ENCODE measurements at regions not wholly inside any gene's neighbourhood (a gene's known extent, or its start where the extent isn't known, plus 50 kb on each side); places are given as distances from the start of the nearest gene placed in this dataset.

DNA sequence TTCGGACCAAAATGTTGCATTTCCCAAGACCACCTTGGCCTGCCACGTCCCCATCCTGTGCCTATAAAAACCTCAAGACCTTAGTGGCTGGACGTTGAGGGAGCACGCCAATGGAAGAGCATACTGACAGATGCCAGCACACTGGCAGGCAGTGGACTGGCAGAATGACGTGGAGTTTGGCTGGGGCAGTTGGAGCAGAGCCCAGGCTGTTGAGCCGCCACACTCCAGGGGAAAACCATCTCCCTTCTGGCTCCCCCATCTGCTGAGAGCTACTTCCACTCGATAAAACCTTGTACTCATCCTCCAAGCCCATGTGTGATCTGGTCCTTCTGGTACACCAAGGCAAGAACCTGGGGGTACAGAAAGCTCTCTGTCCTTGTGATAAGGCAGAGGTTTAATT is 494.1 kb downstream of the CDH11 start:
- CTCF ChIA-PET = no interaction called here
- DNase-seq = no peak
- intact Hi-C loops (cut with DNase I, micrococcal nuclease) = no loop called here
- H3K9me3 Mint-ChIP-seq (ENCODE audit: low read depth) = peaks cover 2% of the 10 kb centered on the region
- H3K4me3 Mint-ChIP-seq = no peak overlapping the region
- POLR2A ChIA-PET = no interaction called here
- H3K4me1 Mint-ChIP-seq = no peaks in the 10 kb centered on the region
- H3K27me3 Mint-ChIP-seq = no peaks in the 10 kb centered on the region
- H3K36me3 Mint-ChIP-seq (ENCODE audit: low read depth) = no peaks in the 10 kb centered on the region
- ATAC-seq = no peak
- H3K27ac Mint-ChIP-seq = no peak overlapping the region

- Mint-ChIP-seq H3K36me3 (ENCODE audit: low read depth) (no peaks in the 10 kb centered on the region), H3K27me3 (no peaks in the 10 kb centered on the region), H3K9me3 (ENCODE audit: low read depth) (peaks cover 5% of the 10 kb centered on the region), H3K4me3 (no peak overlapping the region), H3K4me1 (no peaks in the 10 kb centered on the region), H3K27ac (no peak overlapping the region)
- POLR2A ChIA-PET = no interaction called here
- intact Hi-C loops (cut with DNase I, micrococcal nuclease) = no loop called here
- DNase-seq = no peak
- no peak for ATAC-seq
- CTCF ChIA-PET = no interaction called here
Measured at GRCh38 chr16:64627288-64627687, 494.6 kb downstream of the CDH11 start.

DNA sequence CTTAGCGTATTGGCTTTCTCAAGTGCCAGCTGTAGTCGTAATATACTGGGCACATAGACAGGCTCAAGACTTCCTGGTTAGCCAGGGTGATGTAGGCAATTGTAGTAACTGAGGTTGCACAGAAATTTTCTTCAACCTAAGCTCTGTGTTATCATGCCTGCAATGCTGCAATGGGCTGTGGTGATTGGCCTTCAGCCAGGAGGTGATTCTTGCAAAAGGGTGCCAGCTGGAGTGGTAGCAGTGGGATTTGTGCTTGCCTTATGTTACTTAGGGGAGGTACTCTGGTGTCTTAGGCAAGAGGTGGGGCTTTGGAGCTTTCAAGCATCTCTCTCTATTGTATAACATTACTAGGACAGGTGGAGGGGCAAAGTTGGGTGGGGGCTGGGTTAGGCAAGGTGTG is 495.1 kb downstream of the CDH11 start:
- POLR2A ChIA-PET = no interaction called here
- H3K9me3 Mint-ChIP-seq (ENCODE audit: low read depth) = peaks cover 9% of the 10 kb centered on the region
- no peak for ATAC-seq
- intact Hi-C loops (cut with DNase I, micrococcal nuclease) = no loop called here
- no peak for DNase-seq
- no peak overlapping the region for H3K27ac Mint-ChIP-seq
- CTCF ChIA-PET = no interaction called here
- H3K27me3 Mint-ChIP-seq = no peaks in the 10 kb centered on the region
- H3K36me3 Mint-ChIP-seq (ENCODE audit: low read depth) = no peaks in the 10 kb centered on the region
- no peaks in the 10 kb centered on the region for H3K4me1 Mint-ChIP-seq
- H3K4me3 Mint-ChIP-seq = no peak overlapping the region

DNA sequence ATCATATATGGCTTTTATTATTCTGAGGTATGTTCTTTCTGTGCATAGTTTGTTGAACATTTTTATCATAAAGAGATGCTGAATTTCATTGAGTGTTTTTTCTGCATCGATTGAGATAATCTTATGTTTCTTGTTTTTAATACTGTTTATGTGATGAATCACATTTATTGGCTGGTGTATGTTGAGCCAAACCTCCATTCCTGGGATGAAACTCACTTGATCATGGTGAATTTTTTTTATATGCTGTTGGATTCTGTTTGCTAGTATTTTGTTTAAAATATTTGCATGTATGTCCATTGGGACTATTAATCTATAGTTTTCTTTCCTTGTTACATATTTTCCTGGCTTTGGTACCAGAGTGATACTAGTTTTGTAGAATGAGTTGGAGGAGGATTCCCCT is 500.2 kb downstream of the CDH11 start:
- no peak for DNase-seq
- H3K4me1 Mint-ChIP-seq = no peaks in the 10 kb centered on the region
- no peak overlapping the region for H3K4me3 Mint-ChIP-seq
- no peak overlapping the region for H3K27ac Mint-ChIP-seq
- H3K36me3 Mint-ChIP-seq (ENCODE audit: low read depth) = no peaks in the 10 kb centered on the region
- intact Hi-C loops (cut with DNase I, micrococcal nuclease) = no loop called here
- POLR2A ChIA-PET = no interaction called here
- ATAC-seq = no peak
- peaks cover 19% of the 10 kb centered on the region for H3K9me3 Mint-ChIP-seq (ENCODE audit: low read depth)
- no peaks in the 10 kb centered on the region for H3K27me3 Mint-ChIP-seq
- CTCF ChIA-PET = no interaction called here

DNA sequence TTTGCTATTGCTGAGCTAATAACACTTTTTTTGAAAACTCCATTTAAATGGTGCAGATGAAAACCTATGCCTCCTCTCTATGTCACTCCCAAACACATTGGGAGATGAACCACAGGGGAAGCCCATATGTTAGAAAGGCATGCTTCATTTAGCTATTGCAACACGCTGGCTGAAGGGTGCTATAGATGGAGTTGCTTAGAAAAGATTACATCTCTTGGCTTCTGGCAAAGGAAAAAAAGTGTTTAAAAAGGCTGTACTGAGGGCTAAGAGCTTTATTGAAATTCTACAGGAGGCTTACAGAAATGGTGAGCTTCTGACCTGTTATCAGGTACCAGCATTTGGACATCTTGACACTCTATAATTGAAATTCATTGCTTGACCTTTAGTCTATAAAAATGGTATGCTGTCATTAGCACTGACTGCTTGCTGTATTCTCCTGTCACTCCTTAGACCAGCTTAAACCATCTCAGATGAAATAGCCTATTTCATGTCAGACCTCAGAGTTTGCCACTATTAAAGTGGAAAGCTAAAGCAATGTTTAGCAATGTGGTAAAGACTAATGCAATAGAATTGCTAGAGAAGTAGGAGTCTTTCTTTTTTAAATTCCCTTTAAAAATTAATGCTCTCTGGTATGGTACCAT is 503.9 kb downstream of the CDH11 start:
- Mint-ChIP-seq H3K36me3 (ENCODE audit: low read depth) (no peaks in the 10 kb centered on the region), H3K27me3 (no peaks in the 10 kb centered on the region), H3K4me3 (no peak overlapping the region), H3K27ac (no peak overlapping the region), H3K9me3 (ENCODE audit: low read depth) (peaks cover 31% of the 10 kb centered on the region), H3K4me1 (no peaks in the 10 kb centered on the region)
- POLR2A ChIA-PET = no interaction called here
- DNase-seq (no peak), ATAC-seq (no peak)
- intact Hi-C loops (cut with DNase I, micrococcal nuclease) = no loop called here
- CTCF ChIA-PET = no interaction called here

DNA sequence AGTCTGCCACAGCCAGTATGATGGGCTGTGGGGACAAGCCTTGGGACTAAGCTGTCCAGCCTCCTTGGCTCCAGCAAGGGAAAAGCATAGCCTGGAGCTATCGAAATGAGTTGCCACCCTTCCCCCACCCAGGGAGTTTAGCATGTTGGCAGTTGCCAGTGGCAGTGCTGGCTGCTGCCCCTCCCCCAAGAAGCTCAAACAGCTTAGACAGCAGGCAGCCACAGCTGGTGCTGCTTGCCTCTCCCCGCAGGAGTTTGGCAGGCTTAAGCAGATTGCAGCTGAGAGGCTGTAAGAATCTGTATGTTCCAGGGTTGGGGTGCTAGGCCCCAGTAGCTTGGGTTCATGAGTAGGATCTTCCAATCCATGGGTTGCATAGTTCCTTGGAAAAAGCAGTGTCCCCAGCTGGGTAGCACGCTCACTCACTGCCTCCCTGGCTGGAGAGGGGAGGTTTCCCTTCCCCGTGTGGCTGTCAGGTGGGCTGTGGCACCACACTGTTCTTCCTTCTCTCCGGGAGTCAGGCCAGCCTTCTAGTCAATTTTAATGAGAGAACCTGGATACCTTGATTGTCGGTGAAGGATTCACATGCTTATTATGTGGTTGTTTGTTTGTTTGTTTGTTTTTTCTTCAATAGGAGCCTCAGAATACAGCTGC is 506.1 kb downstream of the CDH11 start:
- H3K27me3 Mint-ChIP-seq = no peaks in the 10 kb centered on the region
- H3K9me3 Mint-ChIP-seq (ENCODE audit: low read depth) = peaks cover 28% of the 10 kb centered on the region
- H3K4me1 Mint-ChIP-seq = no peaks in the 10 kb centered on the region
- ChIA-PET POLR2A (no interaction called here), CTCF (interaction anchor here (0.5 kb wide), 1 partner anchor 755 kb away, joined by 3 read pairs; no protein-coding TSS in a partner anchor)
- H3K4me3 Mint-ChIP-seq = no peak overlapping the region
- intact Hi-C loops (cut with DNase I, micrococcal nuclease) = no loop called here
- DNase-seq = no peak
- ATAC-seq = no peak
- H3K36me3 Mint-ChIP-seq (ENCODE audit: low read depth) = no peaks in the 10 kb centered on the region
- H3K27ac Mint-ChIP-seq = no peak overlapping the region

GRCh38 chr16:64596196-64596595 is 525.7 kb downstream of the CDH11 start:
- no peak for DNase-seq
- no peaks in the 10 kb centered on the region for H3K4me1 Mint-ChIP-seq
- intact Hi-C loops (cut with DNase I, micrococcal nuclease) = no loop called here
- H3K9me3 Mint-ChIP-seq (ENCODE audit: low read depth) = peaks cover 6% of the 10 kb centered on the region
- no peak overlapping the region for H3K27ac Mint-ChIP-seq
- CTCF ChIA-PET = no interaction called here
- no peaks in the 10 kb centered on the region for H3K36me3 Mint-ChIP-seq (ENCODE audit: low read depth)
- ATAC-seq = no peak
- H3K4me3 Mint-ChIP-seq = no peak overlapping the region
- no peaks in the 10 kb centered on the region for H3K27me3 Mint-ChIP-seq
- POLR2A ChIA-PET = no interaction called here

GRCh38 chr16:64590513-64590912 is 531.4 kb downstream of the CDH11 start:
- Mint-ChIP-seq H3K4me1 (no peaks in the 10 kb centered on the region), H3K27me3 (no peaks in the 10 kb centered on the region), H3K4me3 (no peak overlapping the region), H3K27ac (no peak overlapping the region), H3K36me3 (ENCODE audit: low read depth) (no peaks in the 10 kb centered on the region), H3K9me3 (ENCODE audit: low read depth) (peaks cover 12% of the 10 kb centered on the region)
- ATAC-seq = no peak
- ChIA-PET CTCF (no interaction called here), POLR2A (no interaction called here)
- no peak for DNase-seq
- intact Hi-C loops (cut with DNase I, micrococcal nuclease) = no loop called here

DNA sequence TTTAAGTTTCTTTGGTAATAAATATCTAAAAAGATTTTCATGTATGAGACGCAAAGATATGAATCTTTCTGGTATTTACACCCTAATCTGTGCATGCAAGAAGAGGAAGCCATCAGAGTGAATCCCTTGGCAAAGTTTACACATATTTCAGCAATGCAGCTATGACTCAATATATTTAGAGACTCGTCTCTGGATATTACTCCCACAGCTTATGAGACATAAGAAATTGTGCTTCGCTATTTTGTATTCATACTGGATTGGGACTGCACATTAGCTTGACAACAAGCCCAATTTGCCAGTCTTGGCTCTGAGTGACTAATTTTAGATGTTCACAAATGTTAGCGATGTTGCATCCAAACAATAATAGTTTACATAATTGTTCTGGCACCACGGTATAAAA is 532.0 kb downstream of the CDH11 start:
- no peak overlapping the region for H3K27ac Mint-ChIP-seq
- DNase-seq (no peak), ATAC-seq (no peak)
- H3K9me3 Mint-ChIP-seq (ENCODE audit: low read depth) = peaks cover 12% of the 10 kb centered on the region
- H3K27me3 Mint-ChIP-seq = no peaks in the 10 kb centered on the region
- H3K4me3 Mint-ChIP-seq = no peak overlapping the region
- CTCF ChIA-PET = interaction anchor here (0.8 kb wide), 1 partner anchor 163 kb away, joined by 3 read pairs; no protein-coding TSS in a partner anchor
- POLR2A ChIA-PET = no interaction called here
- intact Hi-C loops (cut with DNase I, micrococcal nuclease) = no loop called here
- H3K4me1 Mint-ChIP-seq = no peaks in the 10 kb centered on the region
- no peaks in the 10 kb centered on the region for H3K36me3 Mint-ChIP-seq (ENCODE audit: low read depth)

DNA sequence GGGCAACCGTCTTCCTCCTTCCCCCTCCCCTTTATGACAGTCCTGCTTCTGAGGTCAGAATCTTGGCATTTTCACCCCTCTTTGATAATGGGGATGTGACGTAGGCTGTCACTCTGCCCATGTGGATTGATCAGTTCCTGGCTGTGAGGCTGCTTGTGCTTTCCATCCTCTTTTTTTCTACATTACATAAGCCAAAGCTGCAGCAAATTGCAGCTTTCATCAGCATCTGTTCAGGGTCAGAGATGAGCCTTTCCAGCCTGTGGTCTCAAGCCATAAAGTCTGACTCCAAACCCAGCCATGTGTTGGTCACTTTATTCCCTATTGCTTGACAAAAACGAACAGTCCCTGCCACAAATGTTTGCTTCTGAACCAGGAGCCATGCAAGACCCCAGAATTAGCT is 535.1 kb downstream of the CDH11 start:
- DNase-seq = no peak

DNA sequence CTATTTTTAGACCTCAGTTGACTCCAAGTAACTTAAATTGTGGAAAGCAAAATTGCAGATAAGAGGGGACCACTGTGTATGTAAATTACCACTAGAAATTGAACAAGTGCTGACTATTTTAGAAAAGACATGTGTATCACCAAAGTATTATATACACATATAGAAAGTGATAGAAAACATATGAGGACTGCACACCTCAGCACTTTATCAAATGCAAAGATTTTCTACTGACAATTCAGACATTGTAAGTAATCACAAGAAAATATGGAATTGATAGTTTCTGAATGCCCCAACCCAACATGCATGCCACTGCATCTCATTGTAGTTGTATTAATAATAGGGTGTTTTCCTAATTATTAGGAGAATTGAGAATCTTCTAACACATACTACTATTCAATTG is 536.5 kb downstream of the CDH11 start:
- ATAC-seq (no peak), DNase-seq (no peak)
- H3K27ac Mint-ChIP-seq = no peak overlapping the region
- no peaks in the 10 kb centered on the region for H3K4me1 Mint-ChIP-seq
- H3K4me3 Mint-ChIP-seq = no peak overlapping the region
- H3K27me3 Mint-ChIP-seq = no peaks in the 10 kb centered on the region
- CTCF ChIA-PET = no interaction called here
- no peaks in the 10 kb centered on the region for H3K36me3 Mint-ChIP-seq (ENCODE audit: low read depth)
- POLR2A ChIA-PET = no interaction called here
- intact Hi-C loops (cut with DNase I, micrococcal nuclease) = no loop called here
- H3K9me3 Mint-ChIP-seq (ENCODE audit: low read depth) = peaks cover 10% of the 10 kb centered on the region

More for the DNA sequence above, 535.1 kb downstream of the CDH11 start:
- POLR2A ChIA-PET = no interaction called here
- intact Hi-C loops (cut with DNase I, micrococcal nuclease) = no loop called here
- Mint-ChIP-seq H3K4me3 (no peak overlapping the region), H3K9me3 (ENCODE audit: low read depth) (peaks cover 10% of the 10 kb centered on the region), H3K36me3 (ENCODE audit: low read depth) (no peaks in the 10 kb centered on the region), H3K27ac (no peak overlapping the region), H3K27me3 (no peaks in the 10 kb centered on the region), H3K4me1 (no peaks in the 10 kb centered on the region)
- CTCF ChIA-PET = no interaction called here
- no peak for ATAC-seq

- ChIA-PET POLR2A (no interaction called here), CTCF (no interaction called here)
- intact Hi-C loops (cut with DNase I, micrococcal nuclease) = no loop called here
Measured at GRCh38 chr16:64580558-64580957, 541.3 kb downstream of the CDH11 start.

More at GRCh38 chr16:64580558-64580957, 541.3 kb downstream of the CDH11 start:
- H3K4me3 Mint-ChIP-seq = no peak overlapping the region
- ATAC-seq = no peak
- DNase-seq = no peak
- no peaks in the 10 kb centered on the region for H3K36me3 Mint-ChIP-seq (ENCODE audit: low read depth)
- H3K27me3 Mint-ChIP-seq = no peaks in the 10 kb centered on the region
- H3K9me3 Mint-ChIP-seq (ENCODE audit: low read depth) = no peaks in the 10 kb centered on the region
- no peak overlapping the region for H3K27ac Mint-ChIP-seq
- no peaks in the 10 kb centered on the region for H3K4me1 Mint-ChIP-seq
